MCF 10A (cell line): ENCODE measurements at regions not wholly inside any gene's neighbourhood (a gene's known extent, or its start where the extent isn't known, plus 50 kb on each side); places are given as distances from the start of the nearest gene placed in this dataset.

Experiments
- BruUV-seq: library from RNA; stranded (reverse); fragments of 400-500 nt; replicated peaks from 2 replicates; lab custom pipeline; 2021; lab: Mats Ljungman, UMichigan
- CTCF ChIA-PET: fragments of 300-600 bp; sonication (Branson Sonifier 250); formaldehyde crosslinking; extraction: SDS; loops from one replicate; lab custom pipeline; 2021; ENCODE audit warnings: antibody characterized with exemption, inconsistent platforms; lab: Yijun Ruan, JAX
- POLR2A ChIA-PET: fragments of 300-600, 350-650 bp; sonication (Branson Sonifier 250); formaldehyde crosslinking; extraction: SDS; loops from one replicate; lab custom pipeline; 2020; ENCODE audit warnings: antibody characterized with exemption, inconsistent platforms; lab: Yijun Ruan, JAX
- DNase-seq: peaks from one replicate; pipeline ENCODE4 v3.0.0-alpha.2; 2018; ENCODE audit not compliant: unreplicated experiment
- H3K27ac Mint-ChIP-seq: one replicate; pipeline ENCODE4 v1.8.0; 2022; ENCODE audit warnings: mild to moderate bottlenecking, low read depth, mixed read lengths; ENCODE audit not compliant: unreplicated experiment
- H3K27me3 Mint-ChIP-seq: one replicate; pipeline ENCODE4 v1.8.0; 2022; ENCODE audit warnings: mixed read lengths; ENCODE audit not compliant: insufficient read depth, unreplicated experiment
- H3K36me3 Mint-ChIP-seq: one replicate; pipeline ENCODE4 v1.8.0; 2022; ENCODE audit warnings: mild to moderate bottlenecking, moderate library complexity, mixed read lengths; ENCODE audit not compliant: insufficient read depth, unreplicated experiment
- H3K4me1 Mint-ChIP-seq: one replicate; pipeline ENCODE4 v1.8.0; 2022; ENCODE audit warnings: mixed read lengths; ENCODE audit not compliant: insufficient read depth, unreplicated experiment
- H3K4me3 Mint-ChIP-seq: one replicate; pipeline ENCODE4 v1.8.0; 2022; ENCODE audit warnings: mild to moderate bottlenecking, moderate library complexity, mixed read lengths; ENCODE audit not compliant: unreplicated experiment
- H3K9me3 Mint-ChIP-seq: one replicate; pipeline ENCODE4 v1.8.0; 2022; ENCODE audit warnings: mixed read lengths; ENCODE audit not compliant: unreplicated experiment
- intact Hi-C: fragments of 100-400 bp; cut with micrococcal nuclease; formaldehyde crosslinking; loops from 2 replicates; pipeline ENCODE4 v1.14.1; 2022
- TF ChIP-seq, protein P1 (sequence below): fragments of 200-600 bp; IDR thresholded peaks from one replicate; pipeline ENCODE4 v1.8.0; 2022; ENCODE audit warnings: antibody characterized with exemption, mild to moderate bottlenecking; ENCODE audit not compliant: unreplicated experiment

DNA sequence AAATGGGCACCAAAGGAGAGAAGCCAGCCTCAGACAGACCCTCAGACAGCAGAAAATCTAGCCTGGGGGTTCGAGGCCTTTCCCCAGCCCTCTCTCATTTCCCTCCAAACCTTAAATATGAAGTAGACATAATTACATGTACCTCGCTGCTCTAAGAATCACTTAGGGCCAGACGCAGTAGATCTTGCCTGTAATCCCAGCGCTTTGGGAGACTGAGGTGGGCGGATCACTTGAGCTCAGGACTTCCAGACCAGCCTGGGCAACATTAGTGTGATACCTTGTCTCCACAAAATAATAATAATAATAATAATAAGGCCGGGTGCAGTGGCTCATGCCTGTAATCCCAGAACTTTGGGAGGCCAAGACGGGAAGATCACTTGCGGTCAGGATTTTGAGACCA lies 52.1 kb upstream of the WNT7B start:
- BruUV-seq, result no TSS peak
- TF ChIP-seq, protein P1, sequence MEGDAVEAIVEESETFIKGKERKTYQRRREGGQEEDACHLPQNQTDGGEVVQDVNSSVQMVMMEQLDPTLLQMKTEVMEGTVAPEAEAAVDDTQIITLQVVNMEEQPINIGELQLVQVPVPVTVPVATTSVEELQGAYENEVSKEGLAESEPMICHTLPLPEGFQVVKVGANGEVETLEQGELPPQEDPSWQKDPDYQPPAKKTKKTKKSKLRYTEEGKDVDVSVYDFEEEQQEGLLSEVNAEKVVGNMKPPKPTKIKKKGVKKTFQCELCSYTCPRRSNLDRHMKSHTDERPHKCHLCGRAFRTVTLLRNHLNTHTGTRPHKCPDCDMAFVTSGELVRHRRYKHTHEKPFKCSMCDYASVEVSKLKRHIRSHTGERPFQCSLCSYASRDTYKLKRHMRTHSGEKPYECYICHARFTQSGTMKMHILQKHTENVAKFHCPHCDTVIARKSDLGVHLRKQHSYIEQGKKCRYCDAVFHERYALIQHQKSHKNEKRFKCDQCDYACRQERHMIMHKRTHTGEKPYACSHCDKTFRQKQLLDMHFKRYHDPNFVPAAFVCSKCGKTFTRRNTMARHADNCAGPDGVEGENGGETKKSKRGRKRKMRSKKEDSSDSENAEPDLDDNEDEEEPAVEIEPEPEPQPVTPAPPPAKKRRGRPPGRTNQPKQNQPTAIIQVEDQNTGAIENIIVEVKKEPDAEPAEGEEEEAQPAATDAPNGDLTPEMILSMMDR, result no peak
- Mint-ChIP-seq H3K27me3 (peaks cover 23% of the 10 kb centered on the region), H3K36me3 (no peaks in the 10 kb centered on the region), H3K4me1 (peaks cover 6% of the 10 kb centered on the region), H3K27ac (no peak overlapping the region), H3K4me3 (no peak overlapping the region), H3K9me3 (no peaks in the 10 kb centered on the region)
- ChIA-PET CTCF (interaction anchor here (0.6 kb wide), 2 partner anchors 32 to 295 kb away, joined by 3 read pairs; no protein-coding TSS in a partner anchor), POLR2A (interaction anchor here (0.6 to 5.1 kb wide), 4 partner anchors 13 to 27 kb away, joined by 3 to 61 read pairs (median 3); no protein-coding TSS in a partner anchor)
- DNase-seq, result no peak
- intact Hi-C loops, result no loop called here

DNA sequence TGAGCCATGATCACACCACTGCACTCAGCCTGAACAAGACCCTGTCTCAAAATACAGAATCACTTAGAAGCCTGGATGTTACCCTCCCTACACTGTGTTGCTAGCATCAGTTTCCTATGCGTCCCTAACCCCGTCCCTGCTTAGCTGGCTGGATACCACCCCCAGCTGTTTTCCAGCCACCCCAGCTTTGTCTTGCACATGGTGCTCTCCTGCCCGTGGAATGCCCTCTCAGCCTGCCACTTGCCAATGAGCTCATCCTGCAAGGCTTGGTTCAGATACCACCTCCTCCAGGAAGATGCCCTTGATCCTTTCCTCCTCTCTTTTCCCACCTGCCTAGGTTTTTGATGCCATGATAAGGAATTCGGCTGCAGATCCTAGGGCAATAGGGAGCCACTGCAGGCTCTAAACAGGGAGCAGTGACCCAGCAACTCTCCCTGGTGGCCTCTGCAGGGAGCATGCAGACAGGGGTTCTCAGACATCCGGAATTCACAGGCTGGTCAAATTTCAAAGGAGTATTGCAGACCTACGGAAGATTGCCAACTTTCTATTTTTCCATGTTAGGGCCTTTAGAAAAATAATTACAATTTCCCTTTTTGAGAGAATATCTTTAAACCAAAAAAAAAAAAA lies 52.7 kb upstream of the WNT7B start:
- intact Hi-C loops, result no loop called here
- Mint-ChIP-seq H3K27ac (peak overlapping the region; percentile 57), H3K4me3 (no peak overlapping the region), H3K4me1 (peaks cover 6% of the 10 kb centered on the region), H3K9me3 (no peaks in the 10 kb centered on the region), H3K36me3 (no peaks in the 10 kb centered on the region), H3K27me3 (peaks cover 22% of the 10 kb centered on the region)
- BruUV-seq, result no TSS peak
- TF ChIP-seq, protein P1, result no peak
- no peak for DNase-seq
- ChIA-PET CTCF (interaction anchor here (0.6 kb wide), 1 partner anchor 295 kb away, joined by 3 read pairs; no protein-coding TSS in a partner anchor), POLR2A (interaction anchor here (0.6 to 5.1 kb wide), 3 partner anchors 14 to 27 kb away, joined by 3 to 61 read pairs (median 3); no protein-coding TSS in a partner anchor)

DNA sequence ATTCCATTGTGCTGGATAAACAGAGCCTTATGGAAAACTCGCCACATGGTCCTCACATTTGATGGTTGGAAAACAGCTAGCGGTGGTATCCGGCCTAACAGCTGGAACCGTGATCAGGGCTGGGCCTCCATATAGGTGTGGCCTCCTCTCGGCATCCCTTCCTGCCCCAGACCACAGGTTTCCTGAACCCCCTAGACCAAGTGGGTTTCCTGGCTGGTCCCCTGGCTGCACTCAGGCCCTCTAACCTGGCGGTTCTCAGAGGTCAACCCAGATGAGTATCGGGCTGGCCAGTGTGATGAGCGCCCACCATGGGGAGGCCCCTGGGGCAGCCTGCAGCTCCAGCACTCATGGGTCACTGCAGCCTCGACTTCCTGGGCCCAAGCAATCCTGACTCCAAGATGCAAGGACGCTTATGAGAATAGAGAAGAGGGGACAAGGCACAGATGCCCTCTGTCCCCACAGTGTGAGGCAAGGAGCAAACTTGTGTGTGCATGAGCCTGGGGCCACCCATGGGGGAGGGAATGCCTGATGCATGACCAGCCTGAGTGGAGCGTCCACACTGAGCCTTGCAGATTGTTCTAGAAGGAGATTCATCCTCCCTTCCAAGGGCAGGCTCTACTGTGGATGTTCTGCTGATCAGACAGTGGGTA lies 53.4 kb upstream of the WNT7B start:
- TF ChIP-seq, protein P1, result no peak
- H3K27ac Mint-ChIP-seq, result no peak overlapping the region
- H3K4me3 Mint-ChIP-seq, result no peak overlapping the region
- H3K4me1 Mint-ChIP-seq, result peaks cover 6% of the 10 kb centered on the region
- no peaks in the 10 kb centered on the region for H3K36me3 Mint-ChIP-seq
- peaks cover 15% of the 10 kb centered on the region for H3K27me3 Mint-ChIP-seq
- no peaks in the 10 kb centered on the region for H3K9me3 Mint-ChIP-seq
- ChIA-PET CTCF (interaction anchor here (0.6 kb wide), 2 partner anchors 10 to 24 kb away, joined by 3 read pairs; no protein-coding TSS in a partner anchor), POLR2A (interaction anchor here (1.1 to 5.1 kb wide), 2 partner anchors 14 to 22 kb away, joined by 3 to 61 read pairs; no protein-coding TSS in a partner anchor)
- intact Hi-C loops, result no loop called here
- DNase-seq, result no peak
- BruUV-seq, result no TSS peak

DNA sequence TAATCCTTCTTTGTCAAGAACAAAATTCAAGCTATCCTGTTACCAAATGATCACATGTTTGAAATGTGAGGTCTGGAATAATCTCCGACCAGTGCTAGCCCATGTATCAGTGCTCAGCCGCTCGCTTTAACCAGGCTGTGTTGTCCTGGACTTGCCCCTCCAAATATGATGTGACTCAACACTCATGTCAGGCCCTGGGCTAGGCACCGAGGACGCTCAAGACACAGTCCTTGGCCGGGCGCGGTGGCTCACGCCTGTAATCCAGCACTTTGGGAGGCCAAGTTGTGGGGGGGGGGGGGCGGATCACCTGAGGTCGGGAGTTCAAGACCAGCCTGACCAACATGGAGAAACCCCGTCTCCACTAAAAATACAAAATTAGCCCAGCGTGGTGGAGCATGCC lies 54.1 kb upstream of the WNT7B start:
- Mint-ChIP-seq H3K4me3 (no peak overlapping the region), H3K36me3 (no peaks in the 10 kb centered on the region), H3K27me3 (peaks cover 8% of the 10 kb centered on the region), H3K4me1 (peaks cover 6% of the 10 kb centered on the region), H3K27ac (no peak overlapping the region), H3K9me3 (no peaks in the 10 kb centered on the region)
- no TSS peak for BruUV-seq
- ChIA-PET CTCF (interaction anchor here (0.6 kb wide), 3 partner anchors 10 to 565 kb away, joined by 3 read pairs; no protein-coding TSS in a partner anchor), POLR2A (no interaction called here)
- DNase-seq, result no peak
- intact Hi-C loops, result no loop called here
- TF ChIP-seq, protein P1, result no peak
